GM23338 (cell line): ENCODE measurements at regions not wholly inside any gene's neighbourhood (a gene's known extent, or its start where the extent isn't known, plus 50 kb on each side); places are given as distances from the start of the nearest gene placed in this dataset.

Experiments
- ATAC-seq: fragments of 200-7000 bp; cut with Tn5 transposase; 3 replicates; pipeline ENCODE4 v1.9.1; 2020
- DNase-seq: peaks from one replicate; pipeline ENCODE4 v3.0.0-alpha.2; 2015; ENCODE audit warnings: low spot score
- H2AFZ ChIP-seq: fragments of 200-600 bp; sonication (generic); 2 replicates; pipeline ENCODE4 v1.8.0; 2016; ENCODE audit warnings: antibody characterized with exemption, mild to moderate bottlenecking, moderate library complexity
- H3F3A ChIP-seq: fragments of 200-600 bp; sonication (generic); replicated peaks from 2 replicates; pipeline ENCODE4 v1.8.0; 2017; ENCODE audit warnings: antibody characterized with exemption, mixed run types, low read depth
- H3K27ac ChIP-seq: fragments of 200-600 bp; sonication (generic); 2 replicates; pipeline ENCODE4 v1.6.1; 2016; ENCODE audit warnings: low read depth
- H3K27me3 ChIP-seq: fragments of 200-600 bp; sonication (generic); 2 replicates; pipeline ENCODE4 v1.8.0; 2016; ENCODE audit warnings: mild to moderate bottlenecking, mixed run types, moderate library complexity; ENCODE audit not compliant: insufficient read depth
- H3K36me3 ChIP-seq: fragments of 200-600 bp; sonication (generic); 2 replicates; pipeline ENCODE4 v1.8.0; 2016; ENCODE audit warnings: mild to moderate bottlenecking; ENCODE audit not compliant: insufficient read depth
- H3K4me1 ChIP-seq: fragments of 200-600 bp; sonication (generic); 2 replicates; pipeline ENCODE4 v1.8.0; 2016; ENCODE audit warnings: mild to moderate bottlenecking, moderate library complexity; ENCODE audit not compliant: insufficient read depth
- H3K4me2 ChIP-seq: fragments of 200-600 bp; sonication (generic); 2 replicates; pipeline ENCODE4 v1.7.1; 2017; ENCODE audit warnings: mixed run types
- H3K4me3 ChIP-seq: fragments of 200-600 bp; sonication (generic); 2 replicates; pipeline ENCODE4 v1.6.1; 2016; ENCODE audit warnings: mixed run types
- H3K79me2 ChIP-seq: fragments of 200-600 bp; sonication (generic); replicated peaks from 2 replicates; pipeline ENCODE4 v1.8.0; 2017; ENCODE audit warnings: mild to moderate bottlenecking; ENCODE audit not compliant: insufficient read depth
- H3K9me2 ChIP-seq: fragments of 200-600 bp; sonication (generic); 2 replicates; pipeline ENCODE4 v1.8.0; 2017; ENCODE audit not compliant: insufficient read depth
- H4K20me1 ChIP-seq: fragments of 200-600 bp; sonication (generic); replicated peaks from 2 replicates; pipeline ENCODE4 v1.8.0; 2017; ENCODE audit warnings: mild to moderate bottlenecking; ENCODE audit not compliant: insufficient read depth
- H3K27ac Mint-ChIP-seq: 2 replicates; pipeline ENCODE4 v1.8.0; 2020; ENCODE audit warnings: inconsistent platforms, mild to moderate bottlenecking, moderate library complexity, mixed read lengths
- H3K27me3 Mint-ChIP-seq: 3 replicates; pipeline ENCODE4 v1.8.0; 2022; ENCODE audit warnings: low read depth, mild to moderate bottlenecking, moderate library complexity, mixed read lengths, inconsistent platforms; ENCODE audit not compliant: insufficient read depth, poor library complexity
- H3K36me3 Mint-ChIP-seq: 3 replicates; pipeline ENCODE4 v1.8.0; 2021; ENCODE audit warnings: low read depth, mild to moderate bottlenecking, inconsistent platforms, moderate library complexity, mixed read lengths
- H3K4me1 Mint-ChIP-seq: 3 replicates; pipeline ENCODE4 v1.8.0; 2020; ENCODE audit warnings: mild to moderate bottlenecking, inconsistent platforms, mixed read lengths
- H3K4me3 Mint-ChIP-seq: 3 replicates; pipeline ENCODE4 v1.8.0; 2021; ENCODE audit warnings: moderate library complexity, mild to moderate bottlenecking, inconsistent platforms, mixed read lengths
- H3K9me3 Mint-ChIP-seq: 3 replicates; pipeline ENCODE4 v1.8.0; 2020; ENCODE audit warnings: moderate library complexity, mild to moderate bottlenecking, inconsistent platforms, mixed read lengths
- CREB1 ChIP-seq: fragments of 250-450 bp; sonication (Bioruptor Pico); IDR thresholded peaks from 2 replicates; pipeline ENCODE4 v1.5.0; 2020; ENCODE audit warnings: low read depth, mild to moderate bottlenecking, moderate library complexity
- EZH2 ChIP-seq: fragments of 200-600 bp; sonication (generic); IDR thresholded peaks from one replicate; pipeline ENCODE4 v1.8.0; 2017; ENCODE audit warnings: antibody characterized with exemption, mild to moderate bottlenecking, low read depth; ENCODE audit not compliant: unreplicated experiment
- EZH2phosphoT487 ChIP-seq: fragments of 200-600 bp; sonication (generic); IDR thresholded peaks from one replicate; pipeline ENCODE4 v1.8.1; 2018; ENCODE audit warnings: antibody characterized with exemption; ENCODE audit not compliant: unreplicated experiment
- JUNB ChIP-seq: IDR thresholded peaks from one replicate; pipeline ENCODE4 v1.6.1; 2016; ENCODE audit warnings: antibody characterized with exemption; ENCODE audit not compliant: unreplicated experiment
- NANOG ChIP-seq: IDR thresholded peaks from 2 replicates; pipeline ENCODE4 v1.6.1; 2016; ENCODE audit warnings: antibody characterized with exemption, borderline replicate concordance
- POLR2AphosphoS5 ChIP-seq: IDR thresholded peaks from 2 replicates; pipeline ENCODE4 v1.6.1; 2016; ENCODE audit warnings: antibody characterized with exemption, low read depth
- STAT1 ChIP-seq: IDR thresholded peaks from one replicate; pipeline ENCODE4 v1.6.1; 2016; ENCODE audit warnings: antibody characterized with exemption; ENCODE audit not compliant: unreplicated experiment
- ZNF114 ChIP-seq: fragments of 250-450 bp; sonication (Bioruptor Pico); IDR thresholded peaks from 2 replicates; pipeline ENCODE4 v1.5.0; 2020; ENCODE audit warnings: mild to moderate bottlenecking, moderate library complexity
- ZNF331 ChIP-seq: fragments of 250-450 bp; sonication (Bioruptor Pico); IDR thresholded peaks from 2 replicates; pipeline ENCODE4 v1.5.0; 2020; ENCODE audit warnings: low read depth, mild to moderate bottlenecking, moderate library complexity
- ZNF462 ChIP-seq: fragments of 250-450 bp; sonication (Bioruptor Pico); IDR thresholded peaks from 2 replicates; pipeline ENCODE4 v1.5.0; 2020; ENCODE audit warnings: mild to moderate bottlenecking, moderate library complexity
- TF ChIP-seq, protein P1 (sequence below), 2 experiments: fragments of 200-600 bp in 1 of 2; sonication (generic) in 1 of 2; conservative IDR thresholded peaks; 2 replicates each; pipeline versions ENCODE4 v1.5.1 to v1.6.1; 2016 to 2017; ENCODE audit warnings: antibody characterized with exemption in 2 of 2, low read depth in 2 of 2, mild to moderate bottlenecking in 2 of 2, moderate library complexity in 1 of 2
- TF ChIP-seq, protein P2 (sequence below): IDR thresholded peaks from 2 replicates; pipeline ENCODE4 v1.6.1; 2016; ENCODE audit warnings: antibody characterized with exemption
- TF ChIP-seq, protein P3 (sequence below): IDR thresholded peaks from one replicate; pipeline ENCODE4 v1.6.1; 2018; ENCODE audit warnings: antibody characterized with exemption; ENCODE audit not compliant: unreplicated experiment

GRCh38 chr6:147855803-147856482 lies 347.5 kb downstream of the SAMD5 start:
- no peak overlapping the region for H3K4me3 Mint-ChIP-seq
- Histone ChIP-seq H2AFZ (no peak overlapping the region), H3K79me2 (no peaks in the 10 kb centered on the region), H4K20me1 (no peaks in the 10 kb centered on the region), H3K27ac (no peak overlapping the region), H3K36me3 (no peaks in the 10 kb centered on the region), H3K27me3 (no peaks in the 10 kb centered on the region), H3K9me2 (no peaks in the 10 kb centered on the region), H3K4me3 (no peak overlapping the region), H3K4me1 (no peaks in the 10 kb centered on the region), H3K4me2 (no peak overlapping the region), H3F3A (no peaks in the 10 kb centered on the region)
- H3K36me3 Mint-ChIP-seq: no peaks in the 10 kb centered on the region
- H3K27me3 Mint-ChIP-seq: no peaks in the 10 kb centered on the region
- no peaks in the 10 kb centered on the region for H3K9me3 Mint-ChIP-seq
- no peak overlapping the region for H3K27ac Mint-ChIP-seq
- no peak for ATAC-seq
- H3K4me1 Mint-ChIP-seq: peaks cover 4% of the 10 kb centered on the region; the same call in 1 of the 3 replicates
- DNase-seq: no peak
- TF ChIP-seq NANOG (no peak), ZNF114 (CRISPR knock-in tag) (no peak), ZNF331 (no peak), CREB1 (no peak), POLR2AphosphoS5 (no peak), EZH2phosphoT487 (no peak), ZNF462 (CRISPR knock-in tag) (no peak), STAT1 (no peak), JUNB (no peak), EZH2 (no peak)
- TF ChIP-seq, protein P1, sequence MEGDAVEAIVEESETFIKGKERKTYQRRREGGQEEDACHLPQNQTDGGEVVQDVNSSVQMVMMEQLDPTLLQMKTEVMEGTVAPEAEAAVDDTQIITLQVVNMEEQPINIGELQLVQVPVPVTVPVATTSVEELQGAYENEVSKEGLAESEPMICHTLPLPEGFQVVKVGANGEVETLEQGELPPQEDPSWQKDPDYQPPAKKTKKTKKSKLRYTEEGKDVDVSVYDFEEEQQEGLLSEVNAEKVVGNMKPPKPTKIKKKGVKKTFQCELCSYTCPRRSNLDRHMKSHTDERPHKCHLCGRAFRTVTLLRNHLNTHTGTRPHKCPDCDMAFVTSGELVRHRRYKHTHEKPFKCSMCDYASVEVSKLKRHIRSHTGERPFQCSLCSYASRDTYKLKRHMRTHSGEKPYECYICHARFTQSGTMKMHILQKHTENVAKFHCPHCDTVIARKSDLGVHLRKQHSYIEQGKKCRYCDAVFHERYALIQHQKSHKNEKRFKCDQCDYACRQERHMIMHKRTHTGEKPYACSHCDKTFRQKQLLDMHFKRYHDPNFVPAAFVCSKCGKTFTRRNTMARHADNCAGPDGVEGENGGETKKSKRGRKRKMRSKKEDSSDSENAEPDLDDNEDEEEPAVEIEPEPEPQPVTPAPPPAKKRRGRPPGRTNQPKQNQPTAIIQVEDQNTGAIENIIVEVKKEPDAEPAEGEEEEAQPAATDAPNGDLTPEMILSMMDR (conservative IDR thresholded peaks at IDR 0.05; ENCODE audit: low read depth in 2 of 2): no peak
- TF ChIP-seq, protein P2, sequence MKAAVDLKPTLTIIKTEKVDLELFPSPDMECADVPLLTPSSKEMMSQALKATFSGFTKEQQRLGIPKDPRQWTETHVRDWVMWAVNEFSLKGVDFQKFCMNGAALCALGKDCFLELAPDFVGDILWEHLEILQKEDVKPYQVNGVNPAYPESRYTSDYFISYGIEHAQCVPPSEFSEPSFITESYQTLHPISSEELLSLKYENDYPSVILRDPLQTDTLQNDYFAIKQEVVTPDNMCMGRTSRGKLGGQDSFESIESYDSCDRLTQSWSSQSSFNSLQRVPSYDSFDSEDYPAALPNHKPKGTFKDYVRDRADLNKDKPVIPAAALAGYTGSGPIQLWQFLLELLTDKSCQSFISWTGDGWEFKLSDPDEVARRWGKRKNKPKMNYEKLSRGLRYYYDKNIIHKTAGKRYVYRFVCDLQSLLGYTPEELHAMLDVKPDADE: no peak
- TF ChIP-seq, protein P3, sequence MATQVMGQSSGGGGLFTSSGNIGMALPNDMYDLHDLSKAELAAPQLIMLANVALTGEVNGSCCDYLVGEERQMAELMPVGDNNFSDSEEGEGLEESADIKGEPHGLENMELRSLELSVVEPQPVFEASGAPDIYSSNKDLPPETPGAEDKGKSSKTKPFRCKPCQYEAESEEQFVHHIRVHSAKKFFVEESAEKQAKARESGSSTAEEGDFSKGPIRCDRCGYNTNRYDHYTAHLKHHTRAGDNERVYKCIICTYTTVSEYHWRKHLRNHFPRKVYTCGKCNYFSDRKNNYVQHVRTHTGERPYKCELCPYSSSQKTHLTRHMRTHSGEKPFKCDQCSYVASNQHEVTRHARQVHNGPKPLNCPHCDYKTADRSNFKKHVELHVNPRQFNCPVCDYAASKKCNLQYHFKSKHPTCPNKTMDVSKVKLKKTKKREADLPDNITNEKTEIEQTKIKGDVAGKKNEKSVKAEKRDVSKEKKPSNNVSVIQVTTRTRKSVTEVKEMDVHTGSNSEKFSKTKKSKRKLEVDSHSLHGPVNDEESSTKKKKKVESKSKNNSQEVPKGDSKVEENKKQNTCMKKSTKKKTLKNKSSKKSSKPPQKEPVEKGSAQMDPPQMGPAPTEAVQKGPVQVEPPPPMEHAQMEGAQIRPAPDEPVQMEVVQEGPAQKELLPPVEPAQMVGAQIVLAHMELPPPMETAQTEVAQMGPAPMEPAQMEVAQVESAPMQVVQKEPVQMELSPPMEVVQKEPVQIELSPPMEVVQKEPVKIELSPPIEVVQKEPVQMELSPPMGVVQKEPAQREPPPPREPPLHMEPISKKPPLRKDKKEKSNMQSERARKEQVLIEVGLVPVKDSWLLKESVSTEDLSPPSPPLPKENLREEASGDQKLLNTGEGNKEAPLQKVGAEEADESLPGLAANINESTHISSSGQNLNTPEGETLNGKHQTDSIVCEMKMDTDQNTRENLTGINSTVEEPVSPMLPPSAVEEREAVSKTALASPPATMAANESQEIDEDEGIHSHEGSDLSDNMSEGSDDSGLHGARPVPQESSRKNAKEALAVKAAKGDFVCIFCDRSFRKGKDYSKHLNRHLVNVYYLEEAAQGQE: no peak
